Testis (tissue), 2 donors: ENCODE measurements at regions not wholly inside any gene's neighbourhood (a gene's known extent, or its start where the extent isn't known, plus 50 kb on each side); places are given as distances from the start of the nearest gene placed in this dataset.

Source experiments
- DNase-seq: peaks from one replicate; pipeline ENCODE4 v3.0.0-alpha.2; 2019
- H3K27ac ChIP-seq, 2 donors: fragments of 200-600 bp; sonication (generic); one replicate each; pipeline ENCODE4 v1.5.1; 2019
- H3K27me3 ChIP-seq: fragments of 200-600 bp; sonication (generic); one replicate; pipeline ENCODE4 v1.5.1; 2019
- H3K36me3 ChIP-seq: fragments of 200-600 bp; sonication (generic); one replicate; pipeline ENCODE4 v1.5.1; 2017; ENCODE audit warnings: low read depth; ENCODE audit errors: missing control alignments
- H3K4me1 ChIP-seq: fragments of 200-600 bp; sonication (generic); one replicate; pipeline ENCODE4 v1.5.1; 2019
- H3K4me3 ChIP-seq, 2 donors: fragments of 200-600 bp; sonication (generic); one replicate each; pipeline ENCODE4 v1.5.1; 2017 to 2019
- H3K9me3 ChIP-seq: fragments of 200-600 bp; sonication (generic); one replicate; pipeline ENCODE4 v1.5.1; 2017
- POLR2A ChIP-seq: fragments of 450-650 bp; IDR thresholded peaks from one replicate; pipeline ENCODE4 v1.6.1; 2017; ENCODE audit warnings: antibody characterized with exemption, mild to moderate bottlenecking, moderate library complexity
- WGBS, 2 donors: methylation state at CpG; one replicate each; pipeline ENCODE4 v1.1.5; 2018; 5-methylcytosine and 5-hydroxymethylcytosine counted together
- intact Hi-C: fragments of 100-400 bp; cut with DNase I; formaldehyde crosslinking; loops from one replicate; pipeline ENCODE4 v1.15.1; 2023; ENCODE audit warnings: low total_unique reads
- TF ChIP-seq, protein P1 (sequence below), 3 experiments: fragments of 450-650 bp in 2 of 3; fragments of 200-600 bp in 1 of 3; sonication (generic) in 1 of 3; IDR thresholded peaks; one replicate each; pipeline ENCODE4 v1.5.1; 2016 to 2019; ENCODE audit warnings: antibody characterized with exemption in 3 of 3, mild to moderate bottlenecking in 2 of 3, moderate library complexity in 1 of 3

DNA sequence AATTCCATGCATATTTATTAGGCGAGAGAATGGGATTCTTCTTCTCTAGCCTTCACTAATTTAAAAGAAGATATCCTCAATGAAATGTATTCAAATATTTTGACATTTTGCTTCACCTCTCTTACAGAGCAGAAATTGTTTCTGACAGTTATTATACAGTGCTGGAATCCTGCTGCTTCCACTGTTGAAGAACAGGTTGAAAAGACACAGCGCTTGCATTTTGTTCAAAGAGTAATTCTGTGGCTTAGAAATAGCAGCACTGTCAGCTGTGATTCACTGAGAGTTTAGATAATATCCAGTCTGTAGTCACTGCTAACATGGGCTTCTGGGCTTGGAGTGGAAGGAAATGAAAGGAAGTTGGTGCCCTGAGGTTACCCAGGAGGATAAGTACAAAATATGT, 117.1 kb upstream of the FBXL4 start:
- Histone ChIP-seq H3K4me1 (no peaks in the 10 kb centered on the region), H3K9me3 (no peaks in the 10 kb centered on the region), H3K4me3 (no peak overlapping the region), H3K27me3 (no peaks in the 10 kb centered on the region), H3K36me3 (no peaks in the 10 kb centered on the region), H3K27ac (no peak overlapping the region)
- no peak for DNase-seq
- intact Hi-C loops, result no loop called here
- TF ChIP-seq POLR2A, result no peak
- TF ChIP-seq, protein P1, sequence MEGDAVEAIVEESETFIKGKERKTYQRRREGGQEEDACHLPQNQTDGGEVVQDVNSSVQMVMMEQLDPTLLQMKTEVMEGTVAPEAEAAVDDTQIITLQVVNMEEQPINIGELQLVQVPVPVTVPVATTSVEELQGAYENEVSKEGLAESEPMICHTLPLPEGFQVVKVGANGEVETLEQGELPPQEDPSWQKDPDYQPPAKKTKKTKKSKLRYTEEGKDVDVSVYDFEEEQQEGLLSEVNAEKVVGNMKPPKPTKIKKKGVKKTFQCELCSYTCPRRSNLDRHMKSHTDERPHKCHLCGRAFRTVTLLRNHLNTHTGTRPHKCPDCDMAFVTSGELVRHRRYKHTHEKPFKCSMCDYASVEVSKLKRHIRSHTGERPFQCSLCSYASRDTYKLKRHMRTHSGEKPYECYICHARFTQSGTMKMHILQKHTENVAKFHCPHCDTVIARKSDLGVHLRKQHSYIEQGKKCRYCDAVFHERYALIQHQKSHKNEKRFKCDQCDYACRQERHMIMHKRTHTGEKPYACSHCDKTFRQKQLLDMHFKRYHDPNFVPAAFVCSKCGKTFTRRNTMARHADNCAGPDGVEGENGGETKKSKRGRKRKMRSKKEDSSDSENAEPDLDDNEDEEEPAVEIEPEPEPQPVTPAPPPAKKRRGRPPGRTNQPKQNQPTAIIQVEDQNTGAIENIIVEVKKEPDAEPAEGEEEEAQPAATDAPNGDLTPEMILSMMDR (IDR thresholded peaks at IDR 0.05), result no peak
- WGBS, 2 donors, result 89 to 91% methylated on average over 2 of the region's 2 CpGs

DNA sequence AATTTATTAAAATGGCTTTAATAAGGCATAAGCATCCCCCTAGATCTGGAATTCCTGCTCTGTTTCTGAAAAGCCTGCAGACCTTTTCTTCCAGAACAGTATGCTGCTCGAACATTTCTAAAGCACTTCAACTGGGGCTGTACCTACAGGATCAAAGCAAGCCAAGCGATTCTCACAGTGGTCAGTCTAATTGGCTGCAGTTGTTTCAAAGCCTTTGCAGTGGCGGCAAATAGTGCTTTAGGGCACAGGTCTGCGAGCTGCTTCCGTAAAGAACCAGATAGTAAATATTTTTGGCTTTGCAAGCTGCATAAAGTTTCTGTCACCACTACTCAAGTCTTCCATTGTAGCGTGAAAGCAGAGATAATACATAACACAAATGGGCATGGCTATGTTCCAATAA, 88.9 kb upstream of the FBXL4 start:
- Histone ChIP-seq H3K4me3 (no peak overlapping the region), H3K4me1 (no peaks in the 10 kb centered on the region), H3K9me3 (no peaks in the 10 kb centered on the region), H3K27me3 (no peaks in the 10 kb centered on the region), H3K36me3 (no peaks in the 10 kb centered on the region), H3K27ac (no peak overlapping the region)
- intact Hi-C loops, result no loop called here
- 78 to 82% methylated on average over 6 of the region's 6 CpGs for WGBS, 2 donors
- TF ChIP-seq, protein P1 (IDR thresholded peaks at IDR 0.05), result no peak
- no peak for TF ChIP-seq POLR2A
- DNase-seq, result no peak

DNA sequence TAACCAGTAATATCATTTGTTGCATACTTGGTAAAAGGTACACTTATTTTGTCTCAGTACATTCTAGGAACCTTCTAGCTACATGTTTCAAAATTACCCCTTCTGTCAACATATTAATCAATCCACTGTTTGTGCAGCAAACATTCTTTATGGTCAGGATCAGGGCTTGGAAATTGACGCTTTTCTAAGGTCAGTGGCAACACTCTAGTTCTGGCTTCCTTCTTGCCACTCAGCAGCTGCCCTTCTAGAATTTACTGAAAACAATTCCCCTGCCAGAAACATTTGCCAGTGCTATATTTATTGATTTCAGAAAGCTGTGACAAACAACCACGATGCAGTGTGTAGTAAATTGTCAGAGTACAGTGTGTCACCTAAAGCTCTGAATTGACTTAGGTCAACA, 84.7 kb upstream of the FBXL4 start:
- no peak overlapping the region for H3K4me3 ChIP-seq
- no peaks in the 10 kb centered on the region for H3K9me3 ChIP-seq
- intact Hi-C loops, result no loop called here
- 50 to 72% methylated on average over 2 of the region's 2 CpGs for WGBS, 2 donors
- no peaks in the 10 kb centered on the region for H3K4me1 ChIP-seq
- DNase-seq, result no peak
- H3K27me3 ChIP-seq, result no peaks in the 10 kb centered on the region
- no peak overlapping the region for H3K27ac ChIP-seq
- TF ChIP-seq, protein P1 (IDR thresholded peaks at IDR 0.05), result no peak
- TF ChIP-seq POLR2A, result no peak
- H3K36me3 ChIP-seq, result no peaks in the 10 kb centered on the region

DNA sequence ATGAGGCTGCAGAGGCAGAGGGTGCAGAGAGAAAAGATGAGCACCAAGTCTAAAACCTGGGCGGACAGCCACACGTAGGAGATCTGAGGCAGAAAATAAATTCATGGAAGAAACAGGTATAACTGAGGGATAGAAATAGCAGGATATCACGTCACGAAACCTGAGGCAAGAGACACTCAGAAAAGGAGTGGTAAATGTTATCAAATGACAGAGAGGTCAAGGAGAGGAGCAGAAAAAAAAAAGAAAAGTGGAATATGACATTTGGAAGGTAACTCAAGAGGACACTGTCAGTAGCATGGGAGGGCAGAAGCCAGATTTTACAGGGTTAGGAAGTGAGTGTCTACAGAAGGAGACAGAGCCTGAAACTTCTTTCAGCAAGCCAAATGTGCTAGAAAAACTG, 84.2 kb upstream of the FBXL4 start:
- no peak for TF ChIP-seq POLR2A
- TF ChIP-seq, protein P1 (IDR thresholded peaks at IDR 0.05), result no peak
- WGBS, 2 donors, result 68 to 75% methylated on average over 4 of the region's 4 CpGs

DNA sequence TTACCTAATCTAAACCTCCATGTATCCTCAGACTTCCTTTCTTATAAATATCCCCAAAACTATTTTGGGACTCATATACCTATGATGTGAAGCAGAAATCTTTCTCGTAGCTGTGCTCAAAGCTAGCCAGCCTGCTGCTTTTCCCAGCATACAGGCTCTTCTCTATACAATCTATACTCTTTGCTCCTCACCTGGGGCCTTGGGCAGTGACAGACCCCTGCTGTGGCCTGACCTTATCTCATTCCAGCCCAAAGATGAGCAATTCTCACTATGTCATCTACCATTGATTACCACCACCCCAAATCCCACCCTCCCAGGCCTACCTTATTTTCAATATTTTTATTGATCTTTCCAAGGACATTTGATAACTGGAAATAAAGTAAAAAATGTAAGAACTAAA, 83.2 kb upstream of the FBXL4 start:
- Histone ChIP-seq H3K4me1 (no peaks in the 10 kb centered on the region), H3K36me3 (no peaks in the 10 kb centered on the region), H3K4me3 (no peak overlapping the region), H3K27ac (no peak overlapping the region), H3K27me3 (no peaks in the 10 kb centered on the region), H3K9me3 (no peaks in the 10 kb centered on the region)
- intact Hi-C loops, result no loop called here
- TF ChIP-seq, protein P1 (IDR thresholded peaks at IDR 0.05), result no peak
- 68 to 71% methylated on average over 1 of the region's 1 CpG for WGBS, 2 donors
- no peak for DNase-seq

More for the DNA sequence above, 84.2 kb upstream of the FBXL4 start:
- no peak overlapping the region for H3K27ac ChIP-seq
- H3K27me3 ChIP-seq, result no peaks in the 10 kb centered on the region
- no peaks in the 10 kb centered on the region for H3K4me1 ChIP-seq
- intact Hi-C loops, result no loop called here
- no peak for DNase-seq
- no peak overlapping the region for H3K4me3 ChIP-seq
- H3K36me3 ChIP-seq, result no peaks in the 10 kb centered on the region
- no peaks in the 10 kb centered on the region for H3K9me3 ChIP-seq
